ENCODE measurements at regions not wholly inside any gene's neighbourhood (a gene's known extent, or its start where the extent isn't known, plus 50 kb on each side); places are given as distances from the start of the nearest gene placed in this dataset.

- no peak for TF ChIP-seq KDM5A (IDR thresholded peaks at IDR 0.05; ENCODE audit: low read length)
- TF ChIP-seq, protein P1, sequence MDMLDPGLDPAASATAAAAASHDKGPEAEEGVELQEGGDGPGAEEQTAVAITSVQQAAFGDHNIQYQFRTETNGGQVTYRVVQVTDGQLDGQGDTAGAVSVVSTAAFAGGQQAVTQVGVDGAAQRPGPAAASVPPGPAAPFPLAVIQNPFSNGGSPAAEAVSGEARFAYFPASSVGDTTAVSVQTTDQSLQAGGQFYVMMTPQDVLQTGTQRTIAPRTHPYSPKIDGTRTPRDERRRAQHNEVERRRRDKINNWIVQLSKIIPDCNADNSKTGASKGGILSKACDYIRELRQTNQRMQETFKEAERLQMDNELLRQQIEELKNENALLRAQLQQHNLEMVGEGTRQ (IDR thresholded peaks at IDR 0.05; ENCODE audit: low read length), result no peak
- TF ChIP-seq SUZ12 (IDR thresholded peaks at IDR 0.05; ENCODE audit: low read length), result no peak
- TF ChIP-seq SP4 (IDR thresholded peaks at IDR 0.05; ENCODE audit: low read length), result no peak
- TF ChIP-seq SIRT6 (IDR thresholded peaks at IDR 0.05; ENCODE audit: low read length), result no peak
These were observed 882.1 kb upstream of the PIK3C3 start (continued) for GRCh38 chr18:41072946-41073345.

Measured in H1 (cell line).